ENCODE measurements at regions not wholly inside any gene's neighbourhood (a gene's known extent, or its start where the extent isn't known, plus 50 kb on each side); places are given as distances from the start of the nearest gene placed in this dataset.
"Not testable (repeated sequence)": the region's sequence is repeated elsewhere in the genome, so short reads cannot be mapped to it uniquely, and the experiment has no call there.

DNA sequence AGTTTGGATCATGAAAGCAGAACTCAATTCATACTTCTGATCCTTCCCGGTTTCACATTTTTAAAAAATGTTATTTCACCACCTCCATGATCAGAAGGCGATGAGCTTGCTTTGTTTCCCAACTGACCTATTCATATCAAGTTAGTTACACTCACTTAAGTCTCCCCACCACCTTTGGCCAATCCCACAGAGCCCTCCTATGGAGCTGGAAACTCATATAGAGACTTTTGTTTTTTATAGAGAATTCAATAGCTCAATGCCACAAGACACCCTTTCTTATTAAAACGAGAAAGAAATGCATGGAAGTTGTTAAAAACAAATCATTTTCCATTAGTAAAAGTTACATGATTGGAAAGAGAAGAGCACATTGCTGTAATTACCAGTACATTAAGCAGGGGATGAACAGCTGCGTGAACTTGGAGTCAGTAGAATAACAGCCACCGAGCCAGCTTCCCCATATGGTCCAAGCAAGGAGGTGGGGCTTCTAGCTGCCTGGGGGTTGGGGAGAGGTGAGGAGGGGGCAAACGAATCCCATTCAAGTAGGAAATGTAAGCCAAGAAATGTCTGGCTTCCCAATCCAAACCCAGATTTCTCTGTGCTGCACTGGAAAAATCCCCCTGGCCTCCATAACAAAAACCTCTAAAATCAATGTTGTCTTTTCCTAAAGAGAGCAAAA, 614.5 kb downstream of the IRS1 start:
- no peak for DNase-seq

DNA sequence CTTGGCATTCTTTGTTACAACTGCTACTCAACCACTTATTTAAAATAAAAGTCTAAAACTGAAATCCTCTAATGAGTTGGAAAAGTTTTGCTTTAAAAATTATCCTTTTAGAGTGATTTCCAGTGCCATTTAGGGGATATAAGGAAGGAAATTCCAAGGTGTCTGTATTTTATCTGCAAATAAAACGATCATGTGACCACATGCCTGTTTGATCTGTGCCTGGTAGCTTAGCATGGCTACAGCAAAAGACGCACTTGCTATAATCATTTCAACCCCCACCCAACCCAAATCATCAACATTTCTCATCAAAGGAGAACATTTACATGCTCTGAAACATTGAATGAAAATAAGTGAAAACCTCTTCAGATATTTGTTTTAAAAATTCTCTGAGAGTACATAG, 615.1 kb downstream of the IRS1 start:
- no peak for DNase-seq

DNA sequence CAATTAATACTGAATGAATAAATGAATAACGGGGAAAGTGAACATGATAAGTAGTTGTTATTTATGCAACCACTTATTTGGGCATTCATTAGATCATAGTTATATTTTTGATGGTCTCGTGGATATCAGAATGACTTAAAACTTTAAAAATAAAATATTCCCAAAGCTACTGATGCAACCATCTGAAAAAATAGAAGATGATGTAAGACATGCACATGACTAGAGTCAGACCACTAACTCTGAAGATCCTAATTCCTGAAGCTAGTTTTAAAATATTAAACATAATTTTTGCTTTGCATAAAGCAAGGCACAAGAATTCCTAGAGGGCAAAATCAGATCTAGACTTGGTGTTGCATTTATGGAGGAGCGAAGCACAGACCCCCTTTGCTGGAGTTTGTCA, 616.1 kb downstream of the IRS1 start:
- no peak for DNase-seq

DNA sequence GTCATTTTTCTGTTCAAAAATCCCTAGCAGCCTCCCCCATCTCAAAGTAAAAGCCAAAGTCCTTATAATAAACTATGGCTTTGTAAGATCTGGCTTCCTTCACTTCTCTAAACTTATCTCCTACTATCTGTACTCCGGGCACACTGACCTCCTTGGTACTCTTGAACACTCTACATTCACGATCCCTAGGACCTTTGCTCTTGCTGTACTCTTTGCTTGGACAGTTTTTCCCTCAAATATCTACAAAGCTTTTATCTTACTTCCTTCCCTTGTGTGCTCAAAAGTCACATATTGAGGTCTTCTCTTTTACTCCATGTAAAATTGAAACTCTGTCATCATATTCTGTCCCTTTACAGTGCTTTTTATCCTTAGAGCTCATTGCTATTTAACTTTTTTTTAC, 616.6 kb downstream of the IRS1 start:
- no peak for DNase-seq

DNA sequence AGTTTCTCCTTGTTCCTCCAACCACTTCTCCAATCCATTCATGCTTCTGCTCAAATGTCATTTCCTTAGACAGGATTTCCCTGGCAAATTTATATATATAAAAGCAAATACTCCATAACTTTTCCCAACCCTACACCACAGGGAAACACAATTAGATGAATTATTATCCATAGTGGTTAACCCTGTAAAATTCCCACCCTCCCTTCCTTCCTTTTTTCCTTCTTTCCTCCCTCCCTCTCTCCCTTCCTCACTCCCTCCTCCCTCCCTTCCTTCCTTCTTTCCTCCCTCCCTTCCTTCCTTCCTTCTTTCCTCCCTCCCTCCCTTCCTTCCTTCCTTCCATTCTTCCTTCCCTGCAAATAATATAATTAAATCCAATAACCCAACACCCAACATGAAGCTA, 617.7 kb downstream of the IRS1 start:
- DNase-seq = no peak

DNA sequence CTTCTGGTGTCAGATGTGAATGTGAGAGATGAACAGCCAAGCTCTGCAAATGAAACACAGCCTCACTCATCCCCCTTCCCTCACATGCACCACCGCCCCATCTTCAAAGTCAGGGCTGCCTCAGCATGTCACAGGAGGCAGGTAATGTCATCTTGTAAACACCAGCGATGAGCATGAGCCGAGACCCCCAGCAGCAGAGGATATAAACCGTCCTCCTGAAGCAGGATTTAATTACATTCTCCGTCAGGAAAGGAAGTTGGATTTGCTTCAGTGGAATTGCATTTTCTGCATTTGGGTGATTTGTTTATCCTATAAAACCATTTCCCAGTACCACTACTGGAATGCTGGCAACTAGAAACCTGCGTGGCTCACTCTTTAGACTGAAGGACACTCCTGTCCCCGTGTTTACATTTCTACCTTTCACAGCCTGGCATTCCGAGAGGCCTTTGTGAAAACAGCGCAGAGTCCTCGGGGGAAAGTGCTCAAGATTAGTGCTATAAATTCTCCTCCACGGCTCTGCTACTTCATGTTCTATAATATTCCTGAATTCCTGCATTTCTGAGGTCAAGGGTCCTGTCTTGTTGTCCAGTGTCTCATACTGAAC, 619.2 kb downstream of the IRS1 start:
- no peak for DNase-seq

DNA sequence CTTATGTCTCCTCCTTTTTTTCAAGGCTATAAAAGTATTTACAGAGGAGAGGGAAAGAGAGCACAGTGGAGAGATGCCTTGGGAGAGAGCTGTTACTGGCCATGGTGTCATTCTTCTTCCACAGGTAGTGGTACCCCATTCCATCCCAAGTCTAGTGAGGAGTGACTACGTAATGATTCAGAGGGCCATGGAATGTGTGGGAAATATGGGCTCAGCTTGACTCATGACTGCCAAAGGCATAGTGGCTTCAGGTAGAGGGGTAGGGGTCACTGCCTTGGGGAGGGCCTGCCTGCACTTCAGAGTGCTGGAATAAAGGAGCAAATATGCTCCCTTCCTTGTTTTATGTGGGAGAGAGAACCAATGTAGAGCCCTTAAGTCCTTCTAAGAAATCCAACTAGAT, 620.6 kb downstream of the IRS1 start:
- no peak for DNase-seq

DNA sequence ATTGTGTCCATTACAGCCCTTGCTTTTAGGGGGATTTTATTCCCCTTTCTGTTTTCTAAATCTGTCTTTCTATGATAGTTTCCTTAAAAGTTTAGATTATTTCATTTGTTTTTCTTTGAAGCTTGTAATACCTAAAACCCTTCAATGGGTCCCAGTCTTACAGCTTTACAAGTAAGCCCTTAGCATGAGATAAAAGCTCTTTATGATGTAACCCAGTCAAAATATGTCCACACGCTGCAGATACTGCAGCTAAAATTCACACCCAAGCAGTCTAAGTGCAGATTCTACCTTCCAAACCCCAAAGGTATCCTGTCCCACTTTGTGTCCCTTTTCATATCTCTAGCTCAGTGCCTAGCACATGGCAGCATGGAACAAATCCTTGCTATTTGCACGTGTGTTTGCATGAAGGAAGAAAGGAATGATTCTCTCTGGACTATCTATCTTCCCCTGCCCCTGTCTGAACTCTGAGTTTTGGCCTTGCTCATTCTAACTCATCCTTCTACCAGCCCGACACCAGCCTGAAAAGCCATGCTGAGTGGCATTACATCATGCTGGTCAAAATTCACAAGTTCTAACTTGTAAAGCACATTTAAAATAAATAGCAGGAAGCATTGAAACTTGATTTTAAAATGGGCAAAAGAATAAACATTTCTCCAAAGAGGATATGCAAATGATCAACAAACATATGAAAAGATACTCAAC, 623.2 kb downstream of the IRS1 start:
- DNase-seq = no peak

DNA sequence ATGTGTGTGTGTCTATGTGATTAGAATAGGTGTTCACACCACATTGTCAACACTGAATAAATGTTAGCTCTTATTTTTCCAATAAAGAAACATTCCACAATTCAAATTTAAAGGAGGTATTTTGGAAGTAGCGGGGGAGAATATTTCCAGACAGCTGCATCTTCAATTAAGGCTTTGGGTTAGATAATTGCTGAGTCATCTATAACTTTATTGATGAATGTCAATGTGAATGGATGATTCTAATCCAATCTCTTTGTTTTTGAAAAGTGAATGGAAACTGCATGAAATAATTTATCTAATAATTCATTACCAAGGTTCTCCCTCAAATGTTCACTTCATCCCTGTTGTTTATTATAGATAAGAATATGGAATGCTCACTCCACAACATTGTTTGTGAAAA, 625.2 kb downstream of the IRS1 start:
- DNase-seq = no peak

DNA sequence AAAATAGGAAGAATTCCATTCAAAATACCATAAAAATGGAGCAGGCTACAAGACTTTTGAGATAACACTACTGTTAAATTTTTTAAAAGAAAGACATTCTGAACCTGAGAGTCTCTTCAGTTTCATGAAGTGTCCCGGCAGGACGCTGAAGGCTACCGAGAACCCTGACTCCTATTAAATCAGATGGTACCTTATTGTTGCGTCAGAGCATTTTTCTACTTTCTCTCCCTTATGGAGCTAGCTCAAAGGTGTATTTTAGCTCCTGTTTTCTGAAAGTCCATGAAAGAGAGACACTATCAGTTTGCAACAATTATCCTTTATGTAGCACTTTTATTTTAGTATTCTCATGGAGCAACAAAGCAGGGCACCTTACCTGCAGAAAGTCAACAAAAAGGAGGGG, 626.7 kb downstream of the IRS1 start:
- DNase-seq = no peak

DNA sequence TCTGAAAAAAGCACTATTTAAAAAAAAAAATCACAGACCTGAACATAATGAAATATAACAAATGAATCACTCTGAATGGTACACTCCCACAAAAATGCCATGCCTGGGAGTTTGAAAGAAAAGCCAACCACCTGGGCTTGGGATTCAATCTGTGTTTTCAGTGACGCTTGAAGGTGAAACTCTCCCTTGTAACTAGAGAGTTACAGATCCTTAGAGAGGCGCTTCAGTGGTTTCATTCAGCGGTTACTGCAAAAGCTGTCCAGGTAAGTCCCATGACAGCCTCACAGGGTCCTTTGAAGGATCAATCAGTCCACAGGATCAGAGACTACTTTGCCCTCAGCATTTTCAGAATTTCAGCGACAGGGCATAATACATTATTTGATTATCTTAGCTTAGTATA, 627.3 kb downstream of the IRS1 start:
- no peak for DNase-seq

DNA sequence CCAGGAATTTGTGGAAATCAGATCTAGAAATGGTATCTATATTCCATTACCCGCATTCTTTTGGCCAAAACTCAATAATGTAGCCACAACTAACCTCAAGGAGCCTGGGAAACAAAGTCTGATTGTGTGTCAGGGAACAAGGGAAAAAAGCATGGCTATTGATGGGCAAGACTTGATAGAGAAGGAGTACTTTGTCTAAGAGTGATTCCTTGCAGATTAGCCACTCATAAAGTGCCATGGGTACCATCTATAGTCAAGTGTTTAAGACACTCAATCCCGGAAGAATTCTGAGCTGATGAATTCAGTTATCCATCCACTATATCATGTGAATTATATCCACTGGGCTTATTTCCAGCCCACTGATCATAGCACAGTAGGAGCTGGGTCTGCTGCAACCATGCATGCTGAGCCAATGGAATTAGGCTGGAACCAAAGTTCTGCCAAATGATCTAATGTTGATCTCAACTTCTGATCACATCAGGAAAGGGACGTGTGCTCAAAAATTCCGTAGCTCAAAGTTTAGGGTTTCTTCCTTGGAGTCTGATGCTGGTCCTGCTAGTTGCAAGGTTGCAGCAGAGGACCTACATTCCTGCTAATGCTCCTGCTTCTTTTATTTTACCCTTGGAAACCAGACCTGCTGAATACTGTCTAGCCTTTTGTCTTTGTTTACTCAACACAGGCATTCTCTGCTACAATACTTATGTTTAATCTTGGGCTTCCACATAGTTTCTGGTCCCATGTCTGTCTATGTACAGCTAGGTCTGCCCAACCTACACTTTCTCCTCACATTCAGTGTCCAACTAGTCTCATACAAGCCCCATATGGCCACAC, 629.7 kb downstream of the IRS1 start:
- no peak for DNase-seq

DNA sequence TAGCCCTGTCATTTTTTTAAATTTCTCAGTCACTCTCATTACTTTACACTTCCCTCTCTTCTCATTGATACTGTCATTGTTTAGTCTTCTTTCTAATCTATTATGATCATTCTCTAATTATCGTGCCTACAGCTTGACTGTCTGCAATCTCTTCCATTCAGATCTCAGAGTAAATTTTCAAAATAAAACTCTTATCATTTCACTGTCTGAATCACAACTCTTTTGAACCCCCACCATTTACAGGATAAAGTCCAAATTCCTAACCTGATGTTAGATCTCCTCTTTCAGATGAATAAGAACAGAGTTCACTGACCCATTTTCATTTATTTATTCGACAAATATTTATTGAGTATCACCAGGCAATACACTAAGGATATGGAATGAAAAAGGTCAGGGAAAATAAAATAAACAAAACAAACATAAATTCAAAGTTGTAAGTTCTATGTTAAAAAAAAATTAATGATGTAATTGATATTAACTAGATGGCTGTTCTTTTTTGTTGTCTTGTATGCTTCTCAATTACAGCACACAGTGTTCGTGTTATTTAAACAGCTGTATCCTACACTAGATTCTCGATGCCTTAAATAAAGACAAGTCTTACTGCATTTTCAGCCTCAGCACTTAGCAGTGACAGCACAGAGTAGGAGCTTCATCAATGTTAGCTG, 631.0 kb downstream of the IRS1 start:
- no peak for DNase-seq

DNA sequence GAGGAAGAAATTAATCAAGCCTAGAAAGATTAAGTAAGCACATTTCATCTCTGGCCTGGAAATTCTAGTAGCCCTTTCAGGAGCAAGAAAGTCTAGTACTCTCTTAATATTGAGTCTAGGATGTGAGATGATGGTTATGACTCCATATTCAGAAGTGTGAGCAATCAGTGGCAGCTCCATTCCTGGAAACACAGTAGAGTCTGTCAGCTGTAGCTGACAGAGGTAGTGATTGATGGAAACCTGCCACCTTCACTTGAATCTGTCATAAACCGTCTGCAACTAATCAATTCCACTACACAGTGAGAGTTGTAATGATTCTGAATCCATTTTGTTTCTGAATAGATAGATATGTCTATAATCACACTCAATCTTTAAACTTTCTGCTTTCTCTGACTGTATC, 635.1 kb downstream of the IRS1 start:
- no peak for DNase-seq

DNA sequence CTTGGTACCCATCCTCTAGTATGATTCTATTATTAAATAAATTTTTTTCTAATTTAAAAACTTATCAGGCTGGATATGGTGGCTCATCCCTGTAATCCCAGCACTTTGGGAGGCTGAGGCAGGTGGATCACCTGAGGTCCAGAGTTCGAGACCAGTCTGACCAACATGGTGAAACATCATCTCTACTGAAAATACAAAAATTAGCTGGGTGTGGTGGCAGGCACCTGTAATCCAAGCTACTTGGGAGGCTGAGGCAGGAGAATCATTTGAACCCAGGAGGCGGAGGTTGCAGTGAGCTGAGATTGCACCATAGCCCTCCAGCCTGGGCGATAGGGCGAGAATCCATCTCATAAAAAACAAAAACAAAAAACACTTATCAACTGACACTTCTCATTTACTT, 639.0 kb downstream of the IRS1 start:
- not testable (repeated sequence) for DNase-seq

DNA sequence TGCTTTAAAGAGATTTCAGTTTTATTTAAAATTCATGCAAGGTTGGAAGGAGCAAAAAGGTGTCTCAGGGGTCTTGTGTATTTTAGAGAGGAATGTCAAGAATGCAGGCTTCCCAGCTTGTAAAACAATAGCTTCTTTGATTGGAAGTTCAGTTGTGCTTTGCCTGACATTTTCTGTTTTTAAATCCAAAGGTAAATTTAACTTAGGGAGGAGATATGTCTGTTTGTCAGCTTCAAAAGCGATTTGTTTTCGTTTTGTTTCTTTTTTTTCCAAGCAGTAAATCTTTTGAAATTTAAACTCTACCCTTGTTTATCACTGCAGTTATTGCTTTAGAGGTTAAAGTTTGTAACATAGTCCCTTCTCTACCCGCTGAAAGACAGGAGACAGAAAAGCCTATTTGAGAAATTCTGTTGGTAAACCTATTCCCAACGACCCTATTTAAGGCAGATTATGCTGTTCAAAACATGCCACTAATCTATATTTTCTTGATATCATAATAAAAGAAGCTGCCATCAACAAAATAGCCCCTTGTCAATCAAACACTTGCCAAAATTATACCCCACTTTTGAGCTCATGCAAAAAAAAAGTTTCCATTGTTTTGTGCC, 639.6 kb downstream of the IRS1 start:
- no peak for DNase-seq

DNA sequence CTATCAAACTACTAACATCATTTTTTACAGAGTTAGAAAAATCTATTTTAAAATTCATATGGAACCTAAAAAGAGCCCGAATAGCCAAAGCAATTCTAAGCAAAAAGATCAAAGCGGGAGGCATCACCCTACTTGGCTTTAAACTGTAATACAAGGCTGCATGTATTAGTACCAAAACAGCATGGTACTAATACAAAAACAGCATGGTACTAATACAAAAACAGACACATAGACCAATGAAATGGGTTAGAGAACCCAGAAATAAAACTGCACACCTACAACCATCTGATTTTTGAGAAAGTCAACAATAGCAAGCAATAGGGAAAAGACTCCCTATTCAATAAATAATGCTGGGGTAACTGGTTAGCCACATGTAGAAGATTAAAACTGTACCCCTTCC, 640.7 kb downstream of the IRS1 start:
- DNase-seq = no peak

DNA sequence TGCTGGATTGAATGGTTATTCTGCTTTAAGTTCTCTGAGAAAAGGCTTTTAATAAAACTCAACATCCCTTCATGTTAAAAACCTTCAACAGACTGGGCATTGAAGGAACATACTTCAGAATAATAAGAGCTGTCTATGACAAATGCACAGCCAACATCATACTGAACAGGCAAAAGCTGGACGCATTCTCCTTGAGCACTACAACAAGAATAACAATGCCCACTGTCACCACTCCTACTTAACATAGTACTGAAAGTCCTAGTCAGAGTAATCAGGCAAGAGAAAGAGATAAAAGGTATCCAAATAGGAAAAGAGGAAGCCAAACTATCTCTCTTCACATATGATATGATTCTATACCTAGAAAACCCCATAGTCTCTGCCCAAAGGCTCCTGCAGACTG, 641.4 kb downstream of the IRS1 start:
- no peak for DNase-seq

DNA sequence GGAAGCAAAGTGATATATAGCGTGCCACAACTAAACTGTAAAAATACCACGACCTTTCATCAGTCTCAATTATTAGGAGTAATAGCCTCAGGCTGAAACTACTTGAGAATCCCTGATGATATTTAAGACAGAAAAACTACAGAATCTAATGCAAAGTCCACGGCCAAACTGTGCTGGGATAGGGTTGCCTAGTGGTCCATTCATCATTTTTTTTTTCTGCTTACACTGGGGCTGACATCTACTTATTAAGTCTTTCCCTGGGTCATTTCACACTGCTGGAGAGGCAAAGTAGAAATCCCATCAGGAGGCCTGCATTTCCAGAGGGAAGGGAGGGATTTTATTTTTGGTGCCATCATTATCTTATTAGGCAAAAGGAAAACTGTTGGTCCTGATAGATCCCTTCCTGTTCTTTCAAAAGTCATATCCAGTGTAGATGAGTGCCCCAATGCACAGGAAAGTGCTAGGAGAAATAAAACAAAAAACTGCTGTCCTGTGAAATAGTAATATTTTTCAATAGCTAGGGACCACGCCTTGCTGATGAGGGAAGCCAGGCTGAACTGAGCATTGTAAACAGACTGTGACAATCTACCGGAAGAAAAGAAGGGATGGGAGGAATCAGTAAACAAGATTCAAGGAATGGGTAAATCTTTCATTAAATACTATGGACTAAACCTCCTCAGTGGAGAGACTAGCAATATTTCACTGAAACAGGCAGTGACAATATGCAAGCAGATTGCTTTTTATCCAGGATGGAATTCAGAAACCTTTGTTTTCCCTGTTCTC, 644.3 kb downstream of the IRS1 start:
- no peak for DNase-seq

DNA sequence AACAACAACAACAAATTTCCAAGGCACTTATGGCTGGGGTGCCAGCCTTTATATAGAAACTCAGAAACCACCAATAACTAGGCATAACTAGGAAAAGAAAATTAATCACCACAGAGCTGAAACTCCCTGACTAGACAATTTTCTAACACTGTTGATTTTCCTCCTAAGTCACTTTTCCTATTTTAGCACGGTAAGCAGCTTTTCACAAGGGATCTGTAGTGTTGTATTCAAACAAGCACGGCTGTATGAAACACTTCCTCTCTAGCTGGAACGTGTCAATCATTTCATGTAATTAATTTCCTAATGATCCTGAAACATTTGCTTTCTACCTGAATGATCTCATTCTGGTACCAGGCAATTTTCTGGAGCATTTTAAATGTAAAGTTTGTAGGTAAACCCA, 645.0 kb downstream of the IRS1 start:
- DNase-seq = no peak

DNA sequence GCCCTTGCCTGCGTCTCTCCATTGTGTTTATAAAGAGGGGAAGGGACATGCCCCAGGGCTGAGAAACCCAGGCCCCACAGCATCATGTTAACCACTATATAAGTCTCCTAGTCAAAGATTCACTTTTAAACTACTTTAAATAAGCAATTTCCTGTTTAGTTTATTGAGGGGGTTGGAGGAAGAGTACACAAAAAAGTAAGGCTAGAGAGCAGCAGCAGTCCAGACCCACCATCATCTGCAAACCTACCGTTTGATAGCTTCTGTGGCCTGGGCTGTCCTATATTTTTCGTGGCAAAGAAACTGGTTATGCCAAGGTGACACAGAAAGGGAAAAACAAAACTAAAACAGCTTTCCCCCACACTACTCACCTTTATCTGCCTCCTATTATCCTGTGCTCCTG, 646.1 kb downstream of the IRS1 start:
- no peak for DNase-seq

DNA sequence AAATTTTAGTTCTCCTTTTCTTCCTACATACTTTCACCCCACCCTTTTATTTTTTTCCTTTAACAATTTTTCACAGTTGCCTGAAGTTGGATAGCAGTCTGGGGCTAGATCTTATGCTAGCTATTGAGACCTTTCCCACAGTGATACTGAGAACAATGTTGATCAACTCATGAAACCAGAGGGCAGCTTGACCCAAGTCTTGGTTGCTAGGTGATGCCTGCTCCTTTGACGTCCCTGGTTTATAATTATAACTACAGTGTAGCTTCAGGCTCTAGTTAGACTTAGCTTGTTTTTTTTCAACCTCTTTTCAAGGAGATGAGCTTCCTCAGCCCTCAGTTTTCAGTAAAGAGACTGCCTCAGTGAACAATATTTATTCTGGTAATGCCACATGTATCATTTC, 648.5 kb downstream of the IRS1 start:
- no peak for DNase-seq
